IPS DF 4.7 (cell line): ENCODE measurements at regions not wholly inside any gene's neighbourhood (a gene's known extent, or its start where the extent isn't known, plus 50 kb on each side); places are given as distances from the start of the nearest gene placed in this dataset.
"Not testable (repeated sequence)": the region's sequence is repeated elsewhere in the genome, so short reads cannot be mapped to it uniquely, and the experiment has no call there.

Source experiments
- DNase-seq: peaks from one replicate; pipeline ENCODE4 v3.0.0-alpha.2; 2013; ENCODE audit warnings: low spot score; ENCODE audit errors: extremely low read depth

DNA sequence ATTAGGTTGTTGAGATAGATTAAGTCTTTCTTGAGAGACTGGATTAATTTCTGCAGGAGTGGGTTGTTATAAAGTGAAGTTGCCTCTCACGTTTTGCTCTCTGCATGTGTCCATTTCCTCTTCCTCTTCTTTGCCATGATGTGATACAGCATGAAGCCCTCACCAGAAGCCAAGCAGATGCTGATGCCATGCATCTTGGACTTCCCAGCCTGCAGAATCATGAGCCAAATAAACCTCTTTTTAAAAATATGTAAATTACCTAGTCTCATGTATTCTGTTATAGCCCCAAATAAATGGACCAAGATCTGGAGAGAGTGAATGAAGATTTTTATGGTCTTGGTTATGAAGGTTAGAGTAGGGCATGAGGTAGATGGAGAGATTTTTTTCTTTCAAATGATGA is 111.6 kb upstream of the MAN1A1 start:
- DNase-seq: no peak

DNA sequence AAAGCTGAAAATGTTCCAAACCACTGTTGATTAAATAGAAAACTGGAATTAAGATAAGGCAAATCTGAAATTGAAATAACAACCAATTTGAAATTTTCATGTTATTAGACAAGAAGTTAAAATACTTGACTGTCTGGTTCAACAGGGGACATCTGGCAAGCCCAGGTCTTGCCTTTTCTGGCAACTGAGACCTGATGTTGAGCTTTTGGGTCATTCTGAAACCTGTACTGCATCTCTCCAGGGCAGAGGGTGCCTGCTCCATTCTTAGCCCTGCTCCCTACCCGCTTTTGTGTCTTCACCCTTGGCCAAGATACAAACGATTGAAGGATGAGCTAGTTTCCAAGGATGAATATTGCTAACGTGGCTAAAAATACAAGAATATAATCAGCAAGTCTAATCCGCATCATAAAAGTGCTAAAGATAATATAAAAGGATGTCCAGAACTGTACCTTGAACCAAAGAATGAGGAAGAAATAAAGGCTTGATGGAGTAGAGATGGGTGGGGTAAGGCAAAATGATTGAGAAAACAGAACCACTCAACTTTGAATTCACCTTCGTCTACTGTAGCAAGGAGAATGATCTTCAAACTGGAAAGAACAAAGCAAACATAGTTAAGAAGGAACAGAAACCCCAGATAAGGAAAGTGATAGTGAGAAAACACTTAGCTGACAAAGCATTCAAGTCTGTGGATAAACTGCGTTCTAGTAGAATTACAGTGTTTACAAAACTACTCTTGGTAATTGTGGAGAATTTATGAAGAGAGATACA is 109.8 kb upstream of the MAN1A1 start:
- DNase-seq: no peak

DNA sequence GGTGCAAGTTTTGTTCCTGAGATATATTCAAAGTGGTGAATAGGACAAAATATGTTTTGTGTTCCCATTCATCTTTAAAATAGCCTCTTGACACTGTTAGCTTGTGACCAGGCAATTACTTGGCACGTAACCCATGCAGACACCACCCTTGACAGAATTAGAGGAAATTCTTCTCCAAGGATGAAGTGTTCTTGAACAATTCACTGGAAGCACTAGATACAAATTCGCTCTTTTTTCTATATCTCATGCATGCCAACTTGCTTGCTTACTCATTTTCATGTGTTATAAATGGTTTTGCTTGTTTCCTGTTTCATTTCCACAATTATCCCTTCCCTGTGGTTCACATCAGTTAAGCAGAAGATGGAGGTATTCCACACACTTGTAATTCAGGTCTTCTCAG is 105.2 kb upstream of the MAN1A1 start:
- no peak for DNase-seq

DNA sequence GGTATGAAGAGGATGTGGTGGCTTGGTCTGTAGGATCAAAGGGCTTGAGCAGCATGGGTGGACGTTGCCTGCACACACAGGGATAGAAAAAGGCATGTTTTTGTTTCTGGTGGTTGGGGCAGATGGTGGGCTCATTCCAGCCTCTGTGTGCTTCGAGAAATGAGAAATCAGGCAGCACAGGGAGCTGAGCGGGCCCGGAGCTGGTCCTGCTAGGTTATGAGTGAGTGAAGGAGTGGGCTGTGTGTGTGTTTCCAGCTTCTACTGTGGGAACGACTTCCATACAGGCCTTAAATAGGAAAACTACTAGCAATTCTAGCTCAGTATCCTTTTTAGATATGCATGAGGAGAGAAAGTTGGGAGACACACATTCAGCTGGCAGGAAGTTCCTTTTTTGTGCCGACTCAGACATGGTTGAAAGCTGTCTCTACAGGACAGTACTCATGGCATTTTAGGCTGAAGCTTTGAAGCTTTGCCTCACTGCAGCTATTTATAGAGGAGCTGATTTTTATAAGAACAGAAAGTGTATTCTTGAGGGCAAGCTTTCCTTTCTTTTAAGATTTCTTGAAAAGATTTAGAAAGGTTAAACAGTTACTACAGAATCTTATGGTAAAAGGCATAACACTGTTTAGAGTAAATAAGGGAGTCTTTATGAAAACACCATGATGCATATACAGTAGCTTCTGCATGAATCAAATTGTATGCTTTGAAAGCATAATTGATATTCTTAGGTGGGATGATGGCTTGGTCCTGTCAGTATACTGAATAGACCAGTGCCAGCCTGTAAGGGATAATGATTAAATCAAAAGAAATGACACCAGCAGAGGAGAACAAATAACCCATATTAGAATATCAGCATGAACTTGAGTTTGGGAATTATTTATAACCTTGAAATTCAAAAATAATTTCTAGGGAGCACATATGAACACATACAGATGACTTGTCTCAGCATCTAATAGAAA is 104.0 kb upstream of the MAN1A1 start:
- no peak for DNase-seq

GRCh38 chr6:119449331-119450156 is 100.0 kb upstream of the MAN1A1 start:
- DNase-seq: no peak

DNA sequence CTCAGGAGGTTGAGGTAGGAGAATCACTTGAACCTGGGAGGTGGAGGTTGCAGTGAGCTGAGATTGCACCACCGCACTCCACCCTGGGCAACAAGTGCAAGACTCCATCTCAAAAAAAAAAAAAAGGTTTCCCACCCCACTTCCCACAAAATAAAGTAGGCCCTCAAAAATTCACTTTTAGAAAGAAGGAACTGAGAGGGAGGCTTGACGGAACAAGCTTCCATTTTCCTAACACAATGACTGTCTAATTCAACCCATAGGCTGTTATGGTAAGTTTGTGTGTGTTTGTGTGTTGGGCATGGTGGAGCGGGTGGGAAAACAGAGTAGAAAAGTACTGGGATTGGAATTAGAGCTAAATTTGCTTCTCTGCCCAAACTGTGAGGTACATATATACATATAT is 98.4 kb upstream of the MAN1A1 start:
- DNase-seq: no peak

DNA sequence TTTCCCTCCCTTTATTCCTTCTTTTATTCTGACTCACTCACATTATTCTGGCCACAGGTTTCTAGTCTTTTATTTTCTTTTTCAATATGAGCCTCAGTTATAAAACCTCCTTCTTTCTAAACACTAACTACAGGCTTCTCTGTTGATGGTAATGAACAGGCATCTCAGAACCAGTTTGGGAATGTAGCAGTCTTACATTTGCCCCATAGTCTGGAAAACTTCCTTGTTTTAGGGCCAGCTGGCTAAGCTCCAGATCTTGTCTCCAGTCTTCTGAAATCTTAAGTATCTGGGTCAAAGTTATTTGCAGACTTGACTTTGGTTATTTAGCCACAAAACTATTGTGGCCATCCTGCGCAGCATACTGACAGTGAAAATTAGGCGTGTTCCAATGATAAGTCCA is 97.0 kb upstream of the MAN1A1 start:
- no peak for DNase-seq

DNA sequence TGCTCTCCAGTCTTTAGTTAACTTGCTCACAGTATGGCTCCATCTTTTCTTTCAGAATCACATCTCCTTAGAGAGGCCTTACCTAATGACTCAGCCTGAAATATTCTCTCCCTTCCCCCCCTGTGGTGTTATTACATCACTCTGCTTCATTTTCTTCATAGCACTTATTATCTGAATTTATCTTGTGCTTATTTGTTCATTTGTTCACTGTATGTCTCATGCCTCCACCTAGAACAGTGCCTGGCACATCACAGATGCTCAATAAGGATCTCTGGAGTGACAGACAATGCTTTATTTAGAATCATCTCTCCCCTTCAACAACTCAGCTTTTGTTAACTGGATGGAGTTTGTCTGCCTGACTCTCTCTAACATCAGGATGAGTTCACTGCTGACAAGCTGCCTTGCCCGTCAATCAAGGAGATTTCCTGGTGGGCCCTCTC is 96.6 kb upstream of the MAN1A1 start:
- DNase-seq: no peak

DNA sequence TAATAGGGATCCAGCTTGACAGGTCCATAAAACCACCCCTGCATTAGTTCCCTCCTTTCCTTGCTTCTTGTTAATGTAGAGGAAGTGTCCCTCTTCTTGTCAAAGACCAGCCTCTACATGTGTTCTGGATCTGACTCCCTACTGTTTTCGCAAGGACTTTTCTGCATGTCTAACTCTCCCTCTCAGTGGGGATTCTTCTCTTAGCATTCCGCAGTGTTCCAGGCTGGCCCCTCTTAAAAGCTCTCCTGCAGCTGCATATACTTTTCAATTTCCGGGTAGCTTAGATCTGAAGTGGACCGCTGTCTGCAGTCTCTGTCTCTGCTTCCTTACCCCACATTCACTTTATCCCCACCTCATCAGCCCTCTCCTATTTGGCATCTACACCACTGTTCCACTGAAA is 96.1 kb upstream of the MAN1A1 start:
- DNase-seq: no peak

GRCh38 chr6:119444642-119445557 is 95.3 kb upstream of the MAN1A1 start:
- DNase-seq: no peak

- no peak for DNase-seq
Observed at GRCh38 chr6:119443993-119444641, 94.6 kb upstream of the MAN1A1 start.

DNA sequence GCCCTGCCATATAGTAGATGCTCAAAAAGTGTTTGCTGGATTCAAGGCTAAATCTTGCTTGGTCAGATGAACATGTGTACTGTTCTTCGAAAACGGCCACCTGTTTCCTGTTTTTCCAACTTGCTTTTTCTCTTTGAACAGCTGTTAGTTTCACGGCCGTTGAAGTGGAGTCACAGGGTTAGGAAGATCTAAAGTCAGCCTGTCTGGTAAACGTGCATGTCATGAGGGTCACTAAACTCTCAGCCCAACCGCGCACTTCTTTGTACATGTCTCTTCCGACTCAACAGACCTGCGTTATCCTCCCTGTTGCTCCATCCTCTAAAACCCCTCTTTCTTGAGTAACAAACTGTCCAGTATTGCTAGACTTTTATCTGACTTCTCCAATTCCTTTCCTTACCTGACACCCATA is 93.2 kb upstream of the MAN1A1 start:
- no peak for DNase-seq

- DNase-seq: no peak
Observed at GRCh38 chr6:119440953-119441352, 91.4 kb upstream of the MAN1A1 start.

GRCh38 chr6:119436583-119436982 is 87.0 kb upstream of the MAN1A1 start:
- DNase-seq: no peak

- DNase-seq: no peak
Observed at GRCh38 chr6:119431799-119432198, 82.2 kb upstream of the MAN1A1 start.

GRCh38 chr6:119430805-119431204 is 81.2 kb upstream of the MAN1A1 start:
- no peak for DNase-seq

GRCh38 chr6:119428633-119429032 is 79.1 kb upstream of the MAN1A1 start:
- no peak for DNase-seq

DNA sequence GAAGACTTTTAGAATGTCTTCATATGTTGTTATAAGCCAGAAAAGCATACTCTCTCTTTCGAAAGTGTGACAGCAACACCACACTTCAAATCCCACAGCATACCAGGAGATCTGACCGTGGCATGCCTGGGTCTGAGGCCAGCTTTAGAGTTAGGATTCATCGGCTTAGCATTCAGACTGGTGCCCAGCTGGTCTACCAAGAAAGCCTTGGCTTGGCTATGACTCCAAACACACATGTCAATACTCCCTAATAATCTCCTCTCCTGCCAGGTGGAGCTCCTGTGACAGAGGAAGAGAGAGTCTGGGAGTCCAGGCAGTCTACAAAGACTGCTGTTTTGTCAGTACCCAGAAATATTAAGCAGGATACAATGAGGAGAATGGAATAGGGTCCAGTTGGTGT is 77.1 kb upstream of the MAN1A1 start:
- no peak for DNase-seq

GRCh38 chr6:119423996-119424395 is 74.4 kb upstream of the MAN1A1 start:
- DNase-seq: no peak

GRCh38 chr6:119418084-119418483 is 68.5 kb upstream of the MAN1A1 start:
- not testable (repeated sequence) for DNase-seq
